ENCODE measurements at regions not wholly inside any gene's neighbourhood (a gene's known extent, or its start where the extent isn't known, plus 50 kb on each side); places are given as distances from the start of the nearest gene placed in this dataset.
"Not testable (repeated sequence)": the region's sequence is repeated elsewhere in the genome, so short reads cannot be mapped to it uniquely, and the experiment has no call there.

DNA sequence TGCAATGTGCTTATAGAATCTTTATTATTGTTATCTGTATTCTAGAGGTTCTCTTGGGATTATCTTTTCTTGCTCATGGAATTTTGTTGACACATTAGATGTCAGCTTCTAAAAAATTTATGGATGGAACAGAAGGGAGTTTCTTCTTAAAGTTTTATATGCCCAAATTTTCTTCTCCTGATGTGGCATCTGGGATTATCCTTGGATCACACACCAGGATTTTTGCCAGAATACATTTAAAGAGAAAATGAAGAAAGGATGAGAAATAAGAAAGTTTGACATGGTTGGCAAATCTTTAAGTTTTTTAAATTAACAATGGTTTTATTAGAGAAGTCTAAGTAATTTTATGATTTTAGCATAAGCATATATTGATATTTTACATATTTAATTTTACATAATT, 706.7 kb upstream of the TMEFF2 start:
- Histone ChIP-seq H3K27ac (no peak overlapping the region), H3K27me3 (replicated peaks; ENCODE audit: insufficient read depth) (no peaks in the 10 kb centered on the region), H3K36me3 (no peaks in the 10 kb centered on the region), H3K4me1 (ENCODE audit: control insufficient read depth in 1 of 2, low read depth in 2 of 2) (no peaks in the 10 kb centered on the region), H3K9me3 (no peaks in the 10 kb centered on the region), H3K4me3 (no peak overlapping the region)
- DNase-seq (ENCODE audit: low spot score) (no peak), ATAC-seq (ENCODE audit: insufficient number of reproducible peaks, low FRiP score, low read depth) (no peak)
- TF ChIP-seq, protein P1, sequence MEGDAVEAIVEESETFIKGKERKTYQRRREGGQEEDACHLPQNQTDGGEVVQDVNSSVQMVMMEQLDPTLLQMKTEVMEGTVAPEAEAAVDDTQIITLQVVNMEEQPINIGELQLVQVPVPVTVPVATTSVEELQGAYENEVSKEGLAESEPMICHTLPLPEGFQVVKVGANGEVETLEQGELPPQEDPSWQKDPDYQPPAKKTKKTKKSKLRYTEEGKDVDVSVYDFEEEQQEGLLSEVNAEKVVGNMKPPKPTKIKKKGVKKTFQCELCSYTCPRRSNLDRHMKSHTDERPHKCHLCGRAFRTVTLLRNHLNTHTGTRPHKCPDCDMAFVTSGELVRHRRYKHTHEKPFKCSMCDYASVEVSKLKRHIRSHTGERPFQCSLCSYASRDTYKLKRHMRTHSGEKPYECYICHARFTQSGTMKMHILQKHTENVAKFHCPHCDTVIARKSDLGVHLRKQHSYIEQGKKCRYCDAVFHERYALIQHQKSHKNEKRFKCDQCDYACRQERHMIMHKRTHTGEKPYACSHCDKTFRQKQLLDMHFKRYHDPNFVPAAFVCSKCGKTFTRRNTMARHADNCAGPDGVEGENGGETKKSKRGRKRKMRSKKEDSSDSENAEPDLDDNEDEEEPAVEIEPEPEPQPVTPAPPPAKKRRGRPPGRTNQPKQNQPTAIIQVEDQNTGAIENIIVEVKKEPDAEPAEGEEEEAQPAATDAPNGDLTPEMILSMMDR (IDR thresholded peaks at IDR 0.05) = no peak

DNA sequence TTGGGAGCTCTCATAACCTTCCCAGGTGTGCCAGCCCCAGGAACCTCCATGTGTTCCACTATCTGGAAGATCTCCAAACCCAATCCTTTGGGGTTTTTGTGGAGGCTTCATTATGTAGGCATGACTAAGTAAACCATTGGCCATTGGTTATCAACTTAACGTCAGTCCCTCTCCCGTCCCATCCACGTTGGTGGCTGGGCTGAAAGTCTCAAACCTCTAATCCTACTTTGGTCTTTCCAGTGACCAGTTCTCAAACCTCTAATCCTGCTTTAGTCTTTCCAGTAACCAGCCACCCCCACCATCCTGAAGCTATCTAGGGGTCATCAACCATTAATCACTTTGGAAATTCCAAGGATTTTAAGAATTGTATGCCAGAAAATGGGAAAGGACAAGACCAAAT, 704.7 kb upstream of the TMEFF2 start:
- Histone ChIP-seq H3K4me3 (no peak overlapping the region), H3K27me3 (replicated peaks; ENCODE audit: insufficient read depth) (no peaks in the 10 kb centered on the region), H3K36me3 (no peaks in the 10 kb centered on the region), H3K4me1 (ENCODE audit: control insufficient read depth in 1 of 2, low read depth in 2 of 2) (no peaks in the 10 kb centered on the region), H3K27ac (no peak overlapping the region), H3K9me3 (no peaks in the 10 kb centered on the region)
- ATAC-seq (ENCODE audit: insufficient number of reproducible peaks, low FRiP score, low read depth) (no peak), DNase-seq (ENCODE audit: low spot score) (no peak)
- TF ChIP-seq, protein P1 (IDR thresholded peaks at IDR 0.05) = no peak

GRCh38 chr2:192893976-192894375, 699.2 kb upstream of the TMEFF2 start:
- not testable (repeated sequence) for H3K27ac ChIP-seq; DNase-seq (ENCODE audit: low spot score); H3K4me1 ChIP-seq (ENCODE audit: control insufficient read depth in 1 of 2, low read depth in 2 of 2); H3K36me3 ChIP-seq; H3K9me3 ChIP-seq; ATAC-seq (ENCODE audit: insufficient number of reproducible peaks, low FRiP score, low read depth); H3K27me3 ChIP-seq (replicated peaks; ENCODE audit: insufficient read depth); H3K4me3 ChIP-seq

DNA sequence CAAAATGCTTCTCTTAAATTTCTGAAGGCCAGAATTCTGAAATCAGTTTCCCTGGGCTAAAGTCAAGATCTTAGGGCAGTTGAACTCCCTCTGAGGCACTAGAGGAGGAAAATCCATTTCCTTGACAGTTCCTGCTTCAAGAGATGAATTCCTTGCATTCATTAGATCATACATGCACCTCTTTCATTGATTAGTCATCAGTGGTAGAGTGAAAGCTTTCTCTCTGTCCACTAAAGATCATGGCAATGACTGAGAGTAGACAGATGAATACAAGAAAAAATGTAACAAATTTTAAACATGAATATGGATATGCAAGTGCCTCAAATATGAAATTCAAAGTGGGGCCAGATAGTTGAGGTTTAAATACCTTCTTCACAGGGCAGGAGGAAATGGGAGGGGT, 693.4 kb upstream of the TMEFF2 start:
- no peaks in the 10 kb centered on the region for H3K4me1 ChIP-seq (ENCODE audit: control insufficient read depth in 1 of 2, low read depth in 2 of 2)
- DNase-seq (ENCODE audit: low spot score) = no peak
- no peak overlapping the region for H3K27ac ChIP-seq
- no peaks in the 10 kb centered on the region for H3K27me3 ChIP-seq (replicated peaks; ENCODE audit: insufficient read depth)
- H3K36me3 ChIP-seq = no peaks in the 10 kb centered on the region
- TF ChIP-seq, protein P1 (IDR thresholded peaks at IDR 0.05) = no peak
- no peak overlapping the region for H3K4me3 ChIP-seq
- no peaks in the 10 kb centered on the region for H3K9me3 ChIP-seq
- ATAC-seq (ENCODE audit: insufficient number of reproducible peaks, low FRiP score, low read depth) = no peak

DNA sequence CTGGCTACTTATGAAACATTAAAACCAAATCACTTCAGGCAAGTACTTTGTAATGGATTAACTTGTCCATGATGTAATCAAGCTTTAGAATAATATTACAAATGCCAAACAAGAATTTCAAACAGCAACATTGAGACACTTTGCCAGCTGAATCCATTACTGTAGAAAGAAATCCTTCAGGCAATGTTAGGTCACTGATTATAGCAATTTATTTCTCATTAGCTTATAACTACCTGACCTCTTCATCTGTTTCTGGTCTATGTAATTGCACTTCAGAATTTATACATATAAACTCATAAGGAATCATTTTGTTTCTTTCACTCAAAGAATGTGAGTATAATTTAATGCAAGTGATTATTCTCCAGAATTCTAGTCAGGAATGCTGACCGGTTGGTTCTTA, 692.6 kb upstream of the TMEFF2 start:
- TF ChIP-seq, protein P1 (IDR thresholded peaks at IDR 0.05) = no peak
- Histone ChIP-seq H3K9me3 (no peaks in the 10 kb centered on the region), H3K27ac (no peak overlapping the region), H3K27me3 (replicated peaks; ENCODE audit: insufficient read depth) (no peaks in the 10 kb centered on the region), H3K36me3 (no peaks in the 10 kb centered on the region), H3K4me1 (ENCODE audit: control insufficient read depth in 1 of 2, low read depth in 2 of 2) (no peaks in the 10 kb centered on the region), H3K4me3 (no peak overlapping the region)
- no peak for ATAC-seq (ENCODE audit: insufficient number of reproducible peaks, low FRiP score, low read depth)
- DNase-seq (ENCODE audit: low spot score) = no peak

- no peak for ATAC-seq (ENCODE audit: insufficient number of reproducible peaks, low FRiP score, low read depth)
- TF ChIP-seq, protein P1 (IDR thresholded peaks at IDR 0.05) = no peak
- no peak overlapping the region for H3K27ac ChIP-seq
These were observed 691.9 kb upstream of the TMEFF2 start for GRCh38 chr2:192886636-192887035.

More at GRCh38 chr2:192886636-192887035, 691.9 kb upstream of the TMEFF2 start:
- DNase-seq (ENCODE audit: low spot score) = no peak
- H3K9me3 ChIP-seq = no peaks in the 10 kb centered on the region
- H3K4me1 ChIP-seq (ENCODE audit: control insufficient read depth in 1 of 2, low read depth in 2 of 2) = no peaks in the 10 kb centered on the region
- no peaks in the 10 kb centered on the region for H3K36me3 ChIP-seq
- no peak overlapping the region for H3K4me3 ChIP-seq
- H3K27me3 ChIP-seq (replicated peaks; ENCODE audit: insufficient read depth) = no peaks in the 10 kb centered on the region

Measured in thoracic aorta (tissue), 2 donors.